Activated naive CD4-positive, alpha-beta T cell treated with anti-CD3 and anti-CD28 coated beads, Interleukin-2, amount 50 U/mL, for 24 hours (primary cell): ENCODE measurements at regions not wholly inside any gene's neighbourhood (a gene's known extent, or its start where the extent isn't known, plus 50 kb on each side); places are given as distances from the start of the nearest gene placed in this dataset.
"Not testable (repeated sequence)": the region's sequence is repeated elsewhere in the genome, so short reads cannot be mapped to it uniquely, and the experiment has no call there.

Source experiments
- H3K27ac Mint-ChIP-seq: one replicate; pipeline ENCODE4 v1.8.0; 2021; ENCODE audit warnings: mild to moderate bottlenecking, mixed read lengths
- H3K27me3 Mint-ChIP-seq: one replicate; pipeline ENCODE4 v1.8.0; 2021; ENCODE audit warnings: mixed read lengths
- H3K36me3 Mint-ChIP-seq: one replicate; pipeline ENCODE4 v1.8.0; 2021; ENCODE audit warnings: mixed read lengths
- H3K4me1 Mint-ChIP-seq: one replicate; pipeline ENCODE4 v1.8.0; 2021; ENCODE audit warnings: mixed read lengths
- H3K4me3 Mint-ChIP-seq: one replicate; pipeline ENCODE4 v1.8.0; 2021; ENCODE audit warnings: mild to moderate bottlenecking, mixed read lengths
- H3K9me3 Mint-ChIP-seq: one replicate; pipeline ENCODE4 v1.8.0; 2021; ENCODE audit warnings: mixed read lengths

DNA sequence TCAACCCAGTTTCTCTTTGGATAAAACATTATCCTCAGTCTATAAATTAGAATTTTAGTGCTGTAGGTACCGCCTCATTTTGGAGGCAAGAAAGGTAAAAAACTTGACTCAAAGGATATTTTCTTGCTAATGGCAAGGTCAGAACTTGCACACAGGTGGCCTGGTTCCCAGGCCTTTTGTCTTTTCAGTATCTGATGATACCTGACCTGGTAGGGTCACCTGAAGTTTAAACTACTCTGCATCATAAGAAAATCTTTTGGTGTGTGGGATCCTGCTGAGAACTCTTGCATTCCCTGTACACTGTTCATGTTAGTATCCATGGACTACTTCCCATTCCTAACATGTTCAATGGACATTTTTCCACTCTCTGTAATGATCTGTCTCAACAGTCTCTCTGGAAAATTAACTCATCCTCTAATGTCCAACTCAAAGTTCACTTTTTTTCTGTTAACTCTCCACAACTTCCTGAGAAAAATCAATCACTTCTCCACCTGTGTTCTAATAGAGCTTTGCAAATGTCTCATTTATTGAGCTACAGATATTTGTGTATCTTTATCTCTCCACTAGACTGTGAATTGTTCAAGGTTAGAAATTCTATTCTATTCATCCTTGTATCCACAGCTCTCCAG, 317.1 kb upstream of the SOX9 start:
- H3K4me3 Mint-ChIP-seq, result no peak overlapping the region
- H3K9me3 Mint-ChIP-seq, result peaks cover 5% of the 10 kb centered on the region
- no peaks in the 10 kb centered on the region for H3K36me3 Mint-ChIP-seq
- H3K27me3 Mint-ChIP-seq, result no peaks in the 10 kb centered on the region
- H3K27ac Mint-ChIP-seq, result no peak overlapping the region
- no peaks in the 10 kb centered on the region for H3K4me1 Mint-ChIP-seq

GRCh38 chr17:71809537-71809936, 311.3 kb upstream of the SOX9 start:
- Mint-ChIP-seq H3K4me3 (no peak overlapping the region), H3K36me3 (no peaks in the 10 kb centered on the region), H3K27ac (no peak overlapping the region), H3K27me3 (no peaks in the 10 kb centered on the region), H3K9me3 (peaks cover 5% of the 10 kb centered on the region), H3K4me1 (no peaks in the 10 kb centered on the region)

GRCh38 chr17:71813861-71814260, 307.0 kb upstream of the SOX9 start:
- not testable (repeated sequence) for H3K4me1 Mint-ChIP-seq, H3K27me3 Mint-ChIP-seq, H3K9me3 Mint-ChIP-seq, H3K36me3 Mint-ChIP-seq, H3K4me3 Mint-ChIP-seq, H3K27ac Mint-ChIP-seq

DNA sequence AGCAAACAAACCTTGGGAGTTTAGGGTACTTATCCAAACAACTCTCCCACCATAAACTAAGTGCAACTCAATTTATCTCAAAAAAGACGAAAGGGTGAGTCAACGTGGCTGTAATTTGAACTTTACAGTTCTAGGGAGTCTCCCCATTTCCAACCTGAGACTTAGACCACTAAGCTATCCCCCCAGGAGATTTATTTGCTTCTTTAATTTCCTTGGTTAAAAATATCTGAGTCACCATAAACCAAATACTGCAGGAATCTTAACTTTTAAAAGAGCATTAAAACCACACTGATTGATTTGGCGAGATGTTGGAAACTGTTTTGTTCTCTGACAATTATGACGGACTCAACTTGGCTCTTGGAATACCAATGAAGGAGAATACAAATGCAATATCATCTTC, 299.3 kb upstream of the SOX9 start:
- Mint-ChIP-seq H3K27me3 (no peaks in the 10 kb centered on the region), H3K9me3 (peaks cover 4% of the 10 kb centered on the region), H3K27ac (no peak overlapping the region), H3K4me3 (no peak overlapping the region), H3K4me1 (no peaks in the 10 kb centered on the region), H3K36me3 (no peaks in the 10 kb centered on the region)

DNA sequence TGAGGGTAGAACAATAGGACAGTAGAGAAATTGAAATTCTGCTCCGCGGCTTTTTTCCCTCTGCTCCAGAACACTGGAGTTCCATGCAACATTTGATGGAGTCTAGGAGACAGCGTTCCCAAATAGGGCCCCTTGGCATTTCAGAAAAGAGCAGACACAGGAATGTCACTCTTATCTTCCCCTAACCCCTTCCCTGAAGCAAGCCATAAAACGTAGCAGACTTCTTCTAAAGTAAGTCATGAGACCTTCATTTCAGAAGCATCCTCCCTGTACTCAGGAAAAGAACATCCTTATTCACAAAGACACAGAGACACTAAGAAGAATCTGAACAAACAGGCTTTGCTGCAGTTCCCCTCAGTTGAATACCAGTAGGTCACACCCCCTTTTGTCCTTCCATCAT, 296.1 kb upstream of the SOX9 start:
- peaks cover 4% of the 10 kb centered on the region for H3K9me3 Mint-ChIP-seq
- H3K27ac Mint-ChIP-seq, result no peak overlapping the region
- no peaks in the 10 kb centered on the region for H3K4me1 Mint-ChIP-seq
- no peaks in the 10 kb centered on the region for H3K27me3 Mint-ChIP-seq
- no peak overlapping the region for H3K4me3 Mint-ChIP-seq
- H3K36me3 Mint-ChIP-seq, result no peaks in the 10 kb centered on the region

GRCh38 chr17:71825687-71826086, 295.1 kb upstream of the SOX9 start:
- Mint-ChIP-seq H3K36me3 (no peaks in the 10 kb centered on the region), H3K9me3 (peaks cover 4% of the 10 kb centered on the region), H3K4me3 (no peak overlapping the region), H3K4me1 (no peaks in the 10 kb centered on the region), H3K27me3 (peaks cover 3% of the 10 kb centered on the region), H3K27ac (no peak overlapping the region)

GRCh38 chr17:71828182-71828596, 292.6 kb upstream of the SOX9 start:
- Mint-ChIP-seq H3K27me3 (peaks cover 3% of the 10 kb centered on the region), H3K36me3 (no peaks in the 10 kb centered on the region), H3K9me3 (no peaks in the 10 kb centered on the region), H3K4me3 (no peak overlapping the region), H3K4me1 (no peaks in the 10 kb centered on the region), H3K27ac (no peak overlapping the region)

GRCh38 chr17:71830866-71831265, 290.0 kb upstream of the SOX9 start:
- peaks cover 3% of the 10 kb centered on the region for H3K27me3 Mint-ChIP-seq
- no peak overlapping the region for H3K4me3 Mint-ChIP-seq
- H3K27ac Mint-ChIP-seq, result no peak overlapping the region
- no peaks in the 10 kb centered on the region for H3K9me3 Mint-ChIP-seq
- H3K36me3 Mint-ChIP-seq, result no peaks in the 10 kb centered on the region
- H3K4me1 Mint-ChIP-seq, result no peaks in the 10 kb centered on the region

- Mint-ChIP-seq H3K9me3 (peaks cover 14% of the 10 kb centered on the region), H3K4me1 (no peaks in the 10 kb centered on the region)
Measured at GRCh38 chr17:71842986-71843385, 277.8 kb upstream of the SOX9 start.

DNA sequence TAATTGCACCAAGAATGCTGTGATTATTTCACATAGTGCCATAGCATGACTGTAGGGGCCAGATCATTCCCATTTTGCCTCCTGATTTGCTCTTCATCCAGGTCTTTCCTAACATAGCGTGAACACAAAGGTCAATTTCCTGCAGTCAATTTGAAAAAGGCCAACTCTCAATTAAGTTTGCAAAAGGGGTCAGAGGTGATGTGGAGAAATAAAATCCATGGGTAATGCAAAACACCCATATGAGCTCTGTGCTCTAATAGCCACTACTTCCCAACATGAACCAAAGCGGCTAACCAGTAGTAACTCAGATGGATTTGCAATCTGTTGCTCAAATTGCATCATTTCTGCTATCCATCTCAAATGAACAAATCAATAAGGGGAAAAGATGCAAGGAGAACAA, 275.5 kb upstream of the SOX9 start:
- H3K27me3 Mint-ChIP-seq, result no peaks in the 10 kb centered on the region
- H3K4me1 Mint-ChIP-seq, result no peaks in the 10 kb centered on the region
- no peak overlapping the region for H3K27ac Mint-ChIP-seq
- no peak overlapping the region for H3K4me3 Mint-ChIP-seq
- no peaks in the 10 kb centered on the region for H3K36me3 Mint-ChIP-seq
- peaks cover 14% of the 10 kb centered on the region for H3K9me3 Mint-ChIP-seq

More at GRCh38 chr17:71842986-71843385, 277.8 kb upstream of the SOX9 start:
- H3K4me3 Mint-ChIP-seq, result no peak overlapping the region
- H3K27me3 Mint-ChIP-seq, result no peaks in the 10 kb centered on the region
- no peak overlapping the region for H3K27ac Mint-ChIP-seq
- no peaks in the 10 kb centered on the region for H3K36me3 Mint-ChIP-seq

DNA sequence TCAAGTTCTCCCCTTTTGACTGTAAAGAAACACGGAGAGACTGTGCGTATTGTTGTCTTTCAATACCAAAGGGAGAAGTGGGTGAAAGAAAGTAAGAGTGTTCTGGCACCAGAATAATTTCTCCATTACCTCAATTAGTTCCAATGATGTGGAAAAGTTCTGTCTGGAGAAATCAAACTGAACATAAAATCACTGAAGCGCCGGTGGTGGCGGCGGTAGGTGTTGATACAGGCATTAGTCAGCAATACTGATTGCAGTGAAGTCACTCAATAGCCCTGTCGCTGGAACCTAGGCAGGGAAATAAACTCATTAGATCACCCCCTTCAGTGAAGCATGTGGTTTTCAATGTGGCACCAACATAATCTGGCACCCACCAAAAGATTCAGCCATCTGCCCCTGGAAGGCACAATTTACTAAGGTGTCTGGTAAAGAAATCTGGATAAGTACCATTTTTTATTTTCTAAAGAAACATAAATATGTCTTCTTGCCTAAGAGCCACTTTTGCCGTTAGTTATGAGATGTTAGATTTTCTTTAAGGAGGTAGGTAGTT, 274.2 kb upstream of the SOX9 start:
- peaks cover 9% of the 10 kb centered on the region for H3K9me3 Mint-ChIP-seq

GRCh38 chr17:71849783-71850768, 270.7 kb upstream of the SOX9 start:
- H3K27ac Mint-ChIP-seq, result no peak overlapping the region
- no peaks in the 10 kb centered on the region for H3K4me1 Mint-ChIP-seq
- H3K9me3 Mint-ChIP-seq, result no peaks in the 10 kb centered on the region
- no peak overlapping the region for H3K4me3 Mint-ChIP-seq
- no peaks in the 10 kb centered on the region for H3K27me3 Mint-ChIP-seq
- H3K36me3 Mint-ChIP-seq, result no peaks in the 10 kb centered on the region

More for the DNA sequence above, 274.2 kb upstream of the SOX9 start:
- H3K27ac Mint-ChIP-seq, result no peak overlapping the region
- no peaks in the 10 kb centered on the region for H3K27me3 Mint-ChIP-seq
- no peak overlapping the region for H3K4me3 Mint-ChIP-seq
- H3K4me1 Mint-ChIP-seq, result no peaks in the 10 kb centered on the region
- H3K36me3 Mint-ChIP-seq, result no peaks in the 10 kb centered on the region

DNA sequence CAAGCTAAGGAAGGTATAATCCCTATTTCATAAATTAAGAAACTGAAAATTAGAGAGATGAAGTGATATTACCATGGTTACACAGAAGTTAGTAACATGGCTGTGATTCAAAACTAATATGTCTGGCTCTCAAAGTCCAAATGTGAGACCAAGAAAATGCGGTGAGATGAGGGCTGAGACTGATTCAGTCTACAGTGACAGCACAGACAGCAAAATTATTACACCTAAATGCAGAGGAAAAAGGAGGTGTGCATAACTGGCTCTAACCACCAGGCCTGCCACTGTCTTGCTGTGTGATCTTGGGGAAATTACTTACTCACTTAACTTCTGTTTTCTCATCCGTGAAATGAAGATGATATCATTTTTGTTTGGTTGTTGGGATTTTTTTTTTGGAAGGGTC, 270.0 kb upstream of the SOX9 start:
- Mint-ChIP-seq H3K27ac (no peak overlapping the region), H3K4me3 (no peak overlapping the region), H3K27me3 (no peaks in the 10 kb centered on the region), H3K36me3 (no peaks in the 10 kb centered on the region), H3K4me1 (no peaks in the 10 kb centered on the region), H3K9me3 (no peaks in the 10 kb centered on the region)

DNA sequence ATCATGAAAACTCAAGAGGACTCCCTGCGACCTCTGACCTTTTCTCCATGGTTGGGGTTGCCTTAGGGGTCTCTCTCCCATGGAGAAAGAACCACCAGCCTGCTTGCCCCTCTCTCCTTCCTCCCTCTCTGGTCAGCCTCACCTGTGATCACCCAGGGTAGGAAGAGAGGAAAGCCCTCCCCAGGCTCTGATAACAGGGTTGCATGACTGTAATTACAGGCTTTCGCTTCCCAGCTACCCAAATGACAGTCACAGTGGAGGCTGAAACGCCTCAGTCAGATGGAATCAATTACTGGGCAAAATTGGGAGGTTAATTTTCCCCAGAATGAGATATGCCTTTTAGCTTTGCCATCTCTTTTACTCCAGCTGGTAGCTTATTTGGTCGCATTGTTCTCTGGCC, 265.8 kb upstream of the SOX9 start:
- Mint-ChIP-seq H3K4me3 (no peak overlapping the region), H3K4me1 (no peaks in the 10 kb centered on the region), H3K36me3 (no peaks in the 10 kb centered on the region), H3K27me3 (no peaks in the 10 kb centered on the region), H3K27ac (no peak overlapping the region), H3K9me3 (no peaks in the 10 kb centered on the region)

GRCh38 chr17:71864755-71865154, 256.1 kb upstream of the SOX9 start:
- H3K36me3 Mint-ChIP-seq, result no peaks in the 10 kb centered on the region
- no peaks in the 10 kb centered on the region for H3K27me3 Mint-ChIP-seq
- H3K4me1 Mint-ChIP-seq, result no peaks in the 10 kb centered on the region
- H3K9me3 Mint-ChIP-seq, result peaks cover 5% of the 10 kb centered on the region
- H3K27ac Mint-ChIP-seq, result no peak overlapping the region
- no peak overlapping the region for H3K4me3 Mint-ChIP-seq

DNA sequence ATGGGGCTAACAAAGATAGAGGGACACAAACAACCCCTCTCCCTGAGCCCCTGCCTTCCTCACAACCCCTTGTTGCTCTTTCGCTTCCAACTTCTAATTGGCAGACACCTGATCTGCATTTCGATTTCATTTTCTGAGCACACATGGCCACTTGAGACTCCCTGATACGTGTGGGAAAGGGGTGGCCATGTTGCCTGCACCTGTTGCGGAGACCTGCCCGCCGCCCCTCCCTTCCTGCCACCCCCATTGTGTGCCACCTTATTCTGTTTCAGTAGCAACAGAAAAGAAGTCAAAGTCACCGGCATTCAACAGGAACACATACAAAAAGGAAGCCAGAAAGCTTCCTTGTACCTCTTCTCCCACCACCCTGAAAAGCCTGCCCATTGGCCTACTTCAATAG, 254.7 kb upstream of the SOX9 start:
- H3K27me3 Mint-ChIP-seq, result no peaks in the 10 kb centered on the region
- peaks cover 5% of the 10 kb centered on the region for H3K9me3 Mint-ChIP-seq
- H3K4me1 Mint-ChIP-seq, result no peaks in the 10 kb centered on the region
- H3K27ac Mint-ChIP-seq, result no peak overlapping the region
- no peaks in the 10 kb centered on the region for H3K36me3 Mint-ChIP-seq
- H3K4me3 Mint-ChIP-seq, result no peak overlapping the region
